Adrenal gland (tissue), 9 donors: ENCODE measurements at regions not wholly inside any gene's neighbourhood (a gene's known extent, or its start where the extent isn't known, plus 50 kb on each side); places are given as distances from the start of the nearest gene placed in this dataset.
A peak's percentile ranks its signal among the peaks of the same experiment; 100 is the strongest.

Experiments used
- DNase-seq, 7 donors: peaks; one replicate each; pipeline ENCODE4 v3.0.0-alpha.2; 2019 to 2020
- H3K27ac ChIP-seq, 5 donors: fragments of 200-600 bp; sonication (generic) in 4 of 5; 1 replicate in 3 of 5; 2 replicates in 2 of 5; pipeline versions ENCODE4 v1.5.1 to v1.8.0; 2016 to 2020; ENCODE audit warnings: mild to moderate bottlenecking in 1 of 5
- H3K27me3 ChIP-seq: fragments of 200-600 bp; 2 replicates; pipeline ENCODE4 v1.8.0; 2021
- H3K36me3 ChIP-seq, 2 donors: fragments of 200-600 bp; replicated peaks in 1 of 2; 1 replicate in 1 of 2; 2 replicates in 1 of 2; pipeline versions ENCODE4 v1.5.1 to v1.8.0; 2018 to 2022
- H3K4me1 ChIP-seq, 2 donors: fragments of 200-600 bp; replicated peaks in 1 of 2; 1 replicate in 1 of 2; 2 replicates in 1 of 2; pipeline versions ENCODE4 v1.5.1 to v1.8.0; 2018 to 2021
- H3K4me3 ChIP-seq, 4 donors: fragments of 200-600 bp; sonication (generic) in 3 of 4; one replicate each; pipeline ENCODE4 v1.5.1; 2016 to 2018
- H3K9me3 ChIP-seq, 3 donors: fragments of 200-600 bp; sonication (generic) in 1 of 3; replicated peaks in 1 of 3; 1 replicate in 2 of 3; 2 replicates in 1 of 3; pipeline versions ENCODE4 v1.5.1 to v1.8.0; 2016 to 2021
- POLR2A ChIP-seq, 2 donors: fragments of 450-650 bp; IDR thresholded peaks; one replicate each; pipeline ENCODE4 v1.6.1; 2017; ENCODE audit warnings: antibody characterized with exemption in 2 of 2, mild to moderate bottlenecking in 2 of 2, moderate library complexity in 1 of 2
- WGBS, 4 donors: extraction: QIAGEN DNeasy Blood & Tissue Kit in 2 of 4; methylation state at CpG; one replicate each; pipeline versions ENCODE4 v1.1.5 to v1.1.7; 2013 to 2017; 5-methylcytosine and 5-hydroxymethylcytosine counted together
- intact Hi-C, 2 donors: fragments of 100-400 bp; cut with DNase I; formaldehyde crosslinking; loops; one replicate each; pipeline versions ENCODE4 v1.14.1 to v1.15.0; 2022 to 2023
- TF ChIP-seq, protein P1 (sequence below), 6 experiments: fragments of 450-650 bp in 4 of 6; fragments of 200-600 bp in 2 of 6; sonication (generic) in 1 of 6; IDR thresholded peaks; 1 replicate in 5 of 6; 2 replicates in 1 of 6; pipeline versions ENCODE4 v1.5.1 to v1.8.0; 2016 to 2021; ENCODE audit warnings: antibody characterized with exemption in 6 of 6, mild to moderate bottlenecking in 2 of 6, moderate library complexity in 1 of 6
- donor health status: healthy with polysubstance abuse.
- donor health status: Bipolar disorder and iron deficiency.
- donor health status: DM: yes; HTN: yes; CAD: no.
- donor health status: DM: no; HTN: no; CAD: no.
- donor health status: DM: no; HTN: no; CAD: no.

DNA sequence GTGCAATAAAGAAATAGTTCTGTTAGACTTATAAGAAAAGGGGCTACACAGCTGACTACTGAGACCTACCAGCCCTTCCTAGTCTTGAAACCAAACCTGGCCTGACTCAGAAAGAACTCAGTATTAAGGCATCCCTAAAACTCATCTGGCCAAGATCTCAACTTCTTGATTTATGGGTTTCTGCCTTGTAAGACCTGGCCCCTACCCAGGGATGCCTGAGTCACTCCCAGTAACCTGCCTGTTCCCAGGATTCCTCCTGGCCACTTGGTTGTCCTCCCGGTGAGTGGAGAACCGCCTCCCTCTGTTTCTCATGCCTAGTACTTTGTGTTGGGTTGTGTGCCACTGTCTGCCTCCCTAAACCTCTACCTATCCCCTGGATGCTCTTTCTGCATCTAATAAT lies 189.4 kb upstream of the PREP start:
- no peaks in the 10 kb centered on the region for H3K27me3 ChIP-seq
- H3K4me1 ChIP-seq = peaks cover 0 to 16% of the 10 kb centered on the region in 2 donors
- intact Hi-C loops = no loop called here
- no peak overlapping the region for H3K27ac ChIP-seq
- peak in 5 of 7 donors; percentile 15 to 53 (median 35) for DNase-seq
- no peak overlapping the region for H3K4me3 ChIP-seq
- TF ChIP-seq, protein P1, sequence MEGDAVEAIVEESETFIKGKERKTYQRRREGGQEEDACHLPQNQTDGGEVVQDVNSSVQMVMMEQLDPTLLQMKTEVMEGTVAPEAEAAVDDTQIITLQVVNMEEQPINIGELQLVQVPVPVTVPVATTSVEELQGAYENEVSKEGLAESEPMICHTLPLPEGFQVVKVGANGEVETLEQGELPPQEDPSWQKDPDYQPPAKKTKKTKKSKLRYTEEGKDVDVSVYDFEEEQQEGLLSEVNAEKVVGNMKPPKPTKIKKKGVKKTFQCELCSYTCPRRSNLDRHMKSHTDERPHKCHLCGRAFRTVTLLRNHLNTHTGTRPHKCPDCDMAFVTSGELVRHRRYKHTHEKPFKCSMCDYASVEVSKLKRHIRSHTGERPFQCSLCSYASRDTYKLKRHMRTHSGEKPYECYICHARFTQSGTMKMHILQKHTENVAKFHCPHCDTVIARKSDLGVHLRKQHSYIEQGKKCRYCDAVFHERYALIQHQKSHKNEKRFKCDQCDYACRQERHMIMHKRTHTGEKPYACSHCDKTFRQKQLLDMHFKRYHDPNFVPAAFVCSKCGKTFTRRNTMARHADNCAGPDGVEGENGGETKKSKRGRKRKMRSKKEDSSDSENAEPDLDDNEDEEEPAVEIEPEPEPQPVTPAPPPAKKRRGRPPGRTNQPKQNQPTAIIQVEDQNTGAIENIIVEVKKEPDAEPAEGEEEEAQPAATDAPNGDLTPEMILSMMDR (IDR thresholded peaks at IDR 0.05) = no peak
- no peak for TF ChIP-seq POLR2A (IDR thresholded peaks at IDR 0.05)
- 60 to 85% (median 70%) methylated on average over 2 of the region's 2 CpGs for WGBS, 4 donors
- no peaks in the 10 kb centered on the region for H3K9me3 ChIP-seq
- H3K36me3 ChIP-seq = no peaks in the 10 kb centered on the region

DNA sequence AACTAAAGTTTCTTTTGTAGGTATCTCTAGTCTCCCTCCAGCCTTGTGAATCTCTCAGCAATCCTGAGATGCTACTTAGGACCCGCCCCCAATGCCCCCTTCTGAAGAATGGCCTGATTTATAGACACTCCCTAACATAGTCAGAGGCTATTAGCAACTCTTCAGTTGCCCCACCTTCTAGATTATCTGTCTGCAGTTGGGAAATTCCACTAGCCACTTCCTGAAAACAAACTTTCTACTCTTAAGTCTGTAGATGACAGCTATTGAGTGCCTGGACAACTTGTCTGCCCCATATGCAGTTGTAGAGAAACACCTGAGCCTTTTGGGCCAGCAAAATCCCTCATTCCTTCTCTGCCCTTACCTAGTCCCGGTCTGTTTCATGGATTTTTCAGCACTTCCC lies 188.2 kb upstream of the PREP start:
- H3K27me3 ChIP-seq = no peaks in the 10 kb centered on the region
- TF ChIP-seq, protein P1 (IDR thresholded peaks at IDR 0.05) = no peak
- no peak for TF ChIP-seq POLR2A (IDR thresholded peaks at IDR 0.05)
- H3K9me3 ChIP-seq = no peaks in the 10 kb centered on the region
- no peak overlapping the region for H3K4me3 ChIP-seq
- no peaks in the 10 kb centered on the region for H3K36me3 ChIP-seq
- H3K4me1 ChIP-seq = peaks cover 0 to 16% of the 10 kb centered on the region in 2 donors
- no peak for DNase-seq
- WGBS, 4 donors = 87 to 90% (median 89%) methylated on average over 2 of the region's 2 CpGs
- H3K27ac ChIP-seq = no peak overlapping the region
- intact Hi-C loops = no loop called here

DNA sequence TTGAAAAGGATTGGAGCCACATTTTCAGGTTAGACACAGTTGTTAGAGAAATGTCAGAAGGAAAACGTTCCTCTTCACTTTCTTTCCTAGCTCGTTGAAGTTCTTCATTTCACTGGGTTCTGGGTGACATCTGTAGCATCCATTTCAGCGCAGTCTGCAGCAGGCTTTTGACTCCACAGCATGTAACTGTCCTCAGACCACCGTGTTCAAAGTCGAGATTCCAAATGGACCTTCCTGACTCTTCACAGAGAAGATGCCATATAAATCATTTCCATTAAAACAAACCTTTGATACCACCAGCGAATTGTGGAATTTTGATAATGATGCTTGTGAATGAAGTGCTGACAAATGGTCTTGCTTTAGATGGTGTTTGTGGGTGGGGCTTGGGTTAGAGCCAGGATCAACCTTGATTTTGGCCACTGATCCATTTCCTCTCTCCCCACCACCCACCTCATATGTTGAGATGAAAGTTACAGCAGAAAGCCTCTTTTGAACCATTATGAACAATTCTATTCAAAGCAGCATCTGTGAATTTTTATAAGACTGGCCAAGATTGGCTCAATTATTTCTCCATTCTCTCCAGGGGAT lies 185.3 kb upstream of the PREP start:
- WGBS, 4 donors = 59 to 73% (median 64%) methylated on average over 6 of the region's 6 CpGs
- Histone ChIP-seq H3K4me3 (no peak overlapping the region), H3K4me1 (peaks cover 0 to 2% of the 10 kb centered on the region in 2 donors), H3K27me3 (no peaks in the 10 kb centered on the region), H3K9me3 (no peaks in the 10 kb centered on the region), H3K36me3 (no peaks in the 10 kb centered on the region), H3K27ac (no peak overlapping the region)
- no peak for TF ChIP-seq POLR2A (IDR thresholded peaks at IDR 0.05)
- TF ChIP-seq, protein P1 (IDR thresholded peaks at IDR 0.05) = no peak
- intact Hi-C loops = no loop called here
- DNase-seq = no peak

DNA sequence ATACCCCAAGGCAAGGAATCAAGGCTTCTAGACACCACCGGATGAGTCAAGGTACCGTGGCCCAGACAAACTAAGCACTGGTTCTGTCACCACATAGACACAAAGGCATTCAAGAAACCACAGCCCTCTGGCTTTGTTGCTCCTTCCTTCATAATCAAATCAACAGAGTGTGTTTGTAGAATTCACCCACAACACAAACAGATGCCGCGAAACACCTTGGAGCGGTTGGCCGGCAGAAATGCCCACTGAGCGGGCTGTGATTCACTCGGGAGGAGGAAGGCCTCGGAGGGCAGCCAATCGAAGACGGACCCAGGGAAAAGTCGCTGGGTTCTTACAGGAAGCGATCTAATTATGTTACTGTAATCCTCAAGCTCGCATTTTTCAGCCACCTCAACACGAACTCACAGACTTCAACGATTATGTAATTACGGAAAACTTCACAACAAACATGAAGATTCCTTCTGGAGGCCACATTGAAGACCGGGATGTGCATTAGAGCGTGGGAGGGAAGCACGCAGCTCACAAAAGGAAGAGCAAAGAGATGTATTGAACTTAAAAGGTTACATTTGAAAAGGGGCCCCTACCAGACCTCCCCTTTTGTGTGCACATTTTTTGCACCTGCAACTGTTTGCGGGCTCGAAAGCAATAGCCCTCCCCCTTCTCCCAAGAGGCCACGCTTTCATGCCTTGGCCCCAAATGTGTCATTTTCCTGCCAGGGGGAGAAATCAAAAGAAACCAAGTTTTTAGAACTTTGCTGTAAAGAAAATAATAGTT lies 184.7 kb upstream of the PREP start:
- 87 to 91% (median 88%) methylated on average over 23 of the region's 23 CpGs for WGBS, 4 donors

More for the DNA sequence above, 184.7 kb upstream of the PREP start:
- Histone ChIP-seq H3K27ac (no peak overlapping the region), H3K4me1 (no peaks in the 10 kb centered on the region), H3K27me3 (no peaks in the 10 kb centered on the region), H3K9me3 (no peaks in the 10 kb centered on the region), H3K36me3 (no peaks in the 10 kb centered on the region), H3K4me3 (no peak overlapping the region)
- TF ChIP-seq POLR2A (IDR thresholded peaks at IDR 0.05) = no peak
- TF ChIP-seq, protein P1 (IDR thresholded peaks at IDR 0.05) = no peak
- DNase-seq = no peak
- intact Hi-C loops = no loop called here
